HG03460 (cell line): ENCODE measurements at regions not wholly inside any gene's neighbourhood (a gene's known extent, or its start where the extent isn't known, plus 50 kb on each side); places are given as distances from the start of the nearest gene placed in this dataset.

Experiments used
- ATAC-seq: cut with Tn5 transposase; IDR thresholded peaks from one replicate; pipeline ENCODE4 v1.9.1; 2021; ENCODE audit not compliant: unreplicated experiment

DNA sequence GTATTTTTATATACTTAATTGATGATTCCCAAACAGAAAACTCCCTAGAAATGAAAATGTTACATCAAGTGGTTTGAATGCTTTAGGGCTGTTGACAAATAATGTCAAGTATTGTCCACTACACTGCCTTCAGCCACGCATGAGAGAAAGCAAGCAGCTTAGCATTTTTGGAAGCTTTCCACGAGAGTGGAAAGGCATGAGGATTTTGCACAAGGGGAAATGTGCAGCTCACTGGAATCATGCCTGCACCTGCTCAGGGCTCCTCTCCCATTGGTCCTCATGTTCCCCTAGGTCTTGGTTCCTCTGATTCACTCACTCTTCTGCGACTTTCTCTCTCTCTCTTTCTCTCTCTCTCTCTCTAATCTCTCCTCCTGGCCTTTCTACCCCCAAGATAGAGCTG, 439.5 kb upstream of the CDH4 start:
- ATAC-seq: no peak

DNA sequence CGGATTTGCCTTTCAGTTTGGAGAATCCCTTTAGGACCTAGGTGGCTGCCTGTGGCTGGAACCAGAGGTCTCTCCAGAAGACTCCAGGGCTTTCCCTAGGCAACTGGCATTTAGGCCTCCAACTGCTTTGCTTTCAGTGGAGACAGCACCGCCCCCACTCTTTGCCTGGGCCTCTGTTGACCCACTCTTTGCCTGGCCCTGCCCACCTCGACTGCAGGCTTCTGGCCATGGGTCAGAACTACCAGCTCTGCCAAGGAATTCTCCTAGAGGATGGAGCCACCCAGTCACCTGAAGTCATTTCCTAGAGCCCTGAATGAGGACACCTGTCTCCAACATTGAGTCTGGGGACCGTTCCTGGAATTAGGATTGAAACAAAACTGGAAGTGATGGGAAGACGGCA, 439.0 kb upstream of the CDH4 start:
- ATAC-seq: no peak

DNA sequence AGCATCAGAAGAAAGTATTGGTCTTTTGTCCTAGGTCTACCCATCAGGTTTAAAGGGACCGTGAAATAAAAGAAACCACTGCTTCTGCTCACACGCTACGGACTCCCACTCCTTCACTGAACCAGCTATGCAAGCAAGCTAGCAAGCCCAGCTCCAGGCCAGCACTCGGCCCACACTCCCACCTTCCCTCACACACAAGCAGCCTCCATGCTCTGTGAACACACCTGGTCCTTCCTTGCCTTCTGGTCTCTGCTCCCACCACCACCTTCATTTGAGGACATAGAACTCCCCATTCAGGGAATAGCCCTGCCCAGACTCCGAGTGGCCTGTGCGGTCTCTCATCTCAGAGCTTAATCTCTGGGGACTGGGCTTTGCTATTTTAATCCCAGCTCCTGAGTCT, 436.4 kb upstream of the CDH4 start:
- no peak for ATAC-seq

DNA sequence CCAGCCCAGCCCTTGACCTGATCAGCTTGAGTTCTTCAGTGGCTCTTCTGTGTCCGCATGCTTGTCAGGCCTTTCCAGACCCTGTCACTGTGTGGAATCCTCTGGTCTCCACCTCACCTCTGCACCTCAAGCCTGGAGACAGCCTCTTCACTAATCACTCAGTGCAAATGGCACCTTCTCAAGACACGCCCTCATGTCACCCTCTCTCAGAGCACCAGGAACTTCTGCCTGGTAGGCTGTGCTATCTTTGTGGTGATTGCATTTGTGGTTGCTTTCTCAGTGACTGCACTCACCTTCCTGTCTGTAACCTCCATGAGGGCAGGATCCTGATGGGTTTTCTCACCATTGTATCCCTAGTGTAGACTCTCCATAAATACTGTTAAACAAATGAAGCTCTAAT, 435.2 kb upstream of the CDH4 start:
- ATAC-seq: no peak

DNA sequence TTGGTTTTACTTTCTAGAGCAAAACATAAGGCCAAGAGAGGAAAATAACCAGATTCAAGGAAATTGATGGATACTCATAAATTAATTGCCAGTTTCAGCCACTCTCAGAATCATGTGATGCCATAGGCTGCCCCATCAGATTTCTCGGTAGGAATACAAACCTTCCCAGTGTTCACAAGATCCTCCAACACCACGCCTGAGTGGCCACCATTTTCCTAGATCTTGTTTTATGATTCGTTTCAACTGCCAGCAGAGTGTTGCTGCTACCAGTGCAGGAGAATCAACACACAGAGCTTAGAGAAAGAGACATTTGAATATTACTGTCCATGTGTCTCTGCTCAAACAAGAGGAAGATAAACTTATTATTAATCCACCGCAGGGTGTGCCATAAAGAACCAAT, 434.2 kb upstream of the CDH4 start:
- no peak for ATAC-seq

DNA sequence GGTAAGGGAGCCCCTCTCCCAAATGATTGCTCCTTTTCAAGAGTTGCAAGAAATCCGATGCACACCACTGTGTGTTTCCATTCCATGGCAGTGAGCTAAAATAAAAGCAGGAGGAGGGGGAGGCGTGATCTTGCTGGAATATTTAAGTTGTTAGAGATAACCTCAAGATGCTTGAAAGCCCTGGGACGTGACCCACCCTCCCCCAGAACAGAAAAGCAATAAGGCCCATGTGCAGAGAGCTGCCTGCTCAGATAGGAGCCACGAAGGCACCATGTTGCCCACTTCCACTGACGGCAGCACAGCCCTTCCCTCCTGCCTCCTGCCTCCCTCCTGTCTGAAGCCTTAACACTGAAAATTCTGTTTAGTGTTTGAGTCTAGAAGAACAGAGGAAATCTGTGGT, 432.6 kb upstream of the CDH4 start:
- ATAC-seq: no peak

DNA sequence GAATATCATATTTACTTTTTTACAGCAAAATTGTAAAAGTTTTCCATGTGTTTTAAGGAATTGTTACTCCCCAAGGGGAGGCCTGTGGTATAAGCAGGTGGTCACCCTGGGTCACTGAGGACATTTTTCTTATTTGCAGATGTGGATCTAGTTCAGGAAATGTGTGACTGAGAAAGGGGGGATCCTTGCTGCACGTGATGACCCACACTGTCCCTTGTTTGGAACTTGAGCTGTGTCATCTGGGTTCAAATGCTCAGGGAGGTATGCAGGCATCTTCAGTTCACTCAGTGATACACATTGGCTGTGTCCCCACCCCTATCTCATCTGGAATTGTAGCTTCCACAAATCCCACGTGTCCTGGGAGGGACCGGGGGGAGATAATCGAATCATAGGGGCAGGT, 431.9 kb upstream of the CDH4 start:
- ATAC-seq: no peak

DNA sequence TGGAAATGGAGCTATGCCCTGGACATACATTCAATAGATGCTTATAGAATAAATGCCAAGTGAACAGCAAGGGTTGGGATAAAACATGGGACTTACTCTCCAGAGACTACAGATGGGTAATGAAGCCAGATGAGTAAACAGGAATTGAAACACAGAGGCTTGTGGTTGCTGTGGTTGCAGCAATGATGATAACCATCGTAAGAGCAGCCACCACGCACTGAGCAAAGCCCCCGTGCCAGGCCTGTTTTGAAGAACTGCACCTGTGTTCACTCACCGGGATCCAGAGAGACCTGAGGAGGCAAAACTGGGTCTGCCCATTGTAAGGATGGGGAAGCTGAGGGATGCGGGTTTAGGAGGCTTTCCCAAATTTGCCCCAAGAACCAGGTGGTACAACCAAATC, 431.1 kb upstream of the CDH4 start:
- no peak for ATAC-seq

DNA sequence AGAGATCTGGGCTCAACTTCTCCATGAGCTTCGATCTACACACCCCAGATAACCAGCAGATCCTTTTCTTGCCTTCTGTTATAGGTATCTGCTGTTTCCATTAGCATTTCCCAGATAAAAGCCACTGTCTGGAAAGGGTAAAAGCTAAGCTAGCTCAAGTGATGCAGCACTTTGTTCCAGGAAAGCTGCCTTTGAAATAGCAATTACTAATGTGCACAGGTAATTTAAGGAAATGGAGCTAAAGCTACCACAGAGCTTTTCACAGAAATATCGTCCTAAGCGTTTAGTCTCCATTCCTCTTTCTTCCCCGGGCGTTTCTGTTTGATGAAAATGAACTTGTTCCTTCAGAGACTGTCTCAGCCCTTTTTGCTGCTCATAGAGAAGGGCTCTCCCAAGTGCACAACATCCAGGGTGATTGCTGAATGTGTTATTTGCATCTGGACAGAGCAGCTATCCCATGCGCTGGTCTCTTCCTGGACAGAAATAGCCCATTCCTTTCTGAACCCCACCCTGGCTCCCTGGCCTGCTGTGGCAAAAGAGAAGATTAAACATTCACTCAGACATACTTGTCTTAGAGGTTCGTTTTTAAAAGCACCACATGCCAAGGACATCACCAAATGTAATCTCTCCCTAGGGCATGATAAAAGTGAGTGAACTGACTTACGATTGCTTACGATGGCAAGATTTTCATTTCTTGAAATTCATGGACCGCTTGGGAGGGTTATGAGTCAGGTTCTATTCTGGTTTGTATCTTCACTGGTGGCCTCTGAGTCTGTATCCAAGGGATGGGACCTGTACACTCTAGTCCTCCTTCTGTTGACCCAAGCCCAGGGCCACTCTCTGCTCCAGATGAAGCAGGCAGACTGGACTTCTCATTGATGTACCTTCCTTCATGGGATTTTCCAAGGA, 429.1 kb upstream of the CDH4 start:
- no peak for ATAC-seq

DNA sequence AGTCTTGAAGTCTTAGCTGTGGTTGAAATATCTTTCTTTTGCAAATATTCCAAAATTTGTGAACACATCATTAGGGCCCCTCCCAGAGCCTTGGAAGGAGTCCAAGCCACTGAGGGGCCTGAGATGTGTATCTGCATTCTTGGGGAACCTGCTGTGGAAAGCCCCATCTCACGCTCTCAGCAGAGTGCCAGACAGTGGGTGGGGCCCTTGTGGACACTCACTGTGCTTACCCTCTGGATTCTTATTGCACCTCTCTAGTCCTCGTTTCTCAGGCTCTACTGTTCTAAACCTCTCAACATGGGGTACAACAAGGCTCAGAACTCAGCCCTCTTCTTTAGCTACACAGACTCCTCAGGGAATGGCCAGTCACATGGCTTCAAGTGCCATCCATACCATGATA, 416.2 kb upstream of the CDH4 start:
- no peak for ATAC-seq

DNA sequence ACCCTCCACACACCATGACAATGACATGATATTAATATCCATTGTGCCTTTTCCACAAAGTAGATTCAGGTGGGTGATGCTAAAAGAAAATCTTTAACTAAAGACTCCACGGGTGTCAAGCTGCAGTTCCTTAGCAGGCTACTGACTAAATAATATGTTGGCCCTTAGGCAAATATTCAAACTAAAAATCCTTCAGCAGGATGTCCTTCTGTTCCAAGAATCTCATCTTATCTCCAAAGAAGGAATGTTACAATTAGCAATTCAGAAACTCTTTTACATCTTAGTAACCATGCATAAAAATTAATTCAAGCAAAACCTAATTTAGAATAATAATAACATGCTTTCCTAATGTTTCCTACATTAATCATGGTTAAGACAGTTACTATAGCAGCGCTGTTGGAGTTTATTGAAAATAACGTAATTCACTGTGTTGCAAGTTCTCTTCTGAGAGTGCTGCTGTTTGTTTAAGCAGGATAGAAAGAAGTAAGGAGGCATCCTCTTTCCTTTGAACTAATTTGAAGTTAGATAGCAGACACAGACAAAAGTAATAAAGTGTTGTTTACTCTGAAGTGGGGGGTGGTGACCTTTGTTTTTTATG, 414.8 kb upstream of the CDH4 start:
- no peak for ATAC-seq

DNA sequence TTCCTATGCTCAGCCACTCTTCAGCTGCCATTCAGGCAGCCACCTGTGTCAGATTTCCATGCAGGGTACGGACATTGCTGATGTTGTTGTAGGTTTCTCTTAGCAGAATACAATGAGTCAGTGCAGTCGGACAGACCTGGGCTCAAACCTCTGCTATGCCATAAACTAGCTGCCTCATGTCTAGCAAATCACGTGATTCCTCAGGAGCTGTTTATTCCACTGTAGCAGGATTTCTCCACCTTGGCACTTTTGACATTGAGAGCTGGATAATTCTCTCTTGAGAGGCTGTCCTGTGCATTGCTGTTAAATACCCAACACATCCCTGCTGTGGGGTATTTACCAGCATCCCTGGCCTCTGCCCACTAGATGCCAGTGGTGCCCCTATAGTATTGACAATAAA, 413.8 kb upstream of the CDH4 start:
- no peak for ATAC-seq

DNA sequence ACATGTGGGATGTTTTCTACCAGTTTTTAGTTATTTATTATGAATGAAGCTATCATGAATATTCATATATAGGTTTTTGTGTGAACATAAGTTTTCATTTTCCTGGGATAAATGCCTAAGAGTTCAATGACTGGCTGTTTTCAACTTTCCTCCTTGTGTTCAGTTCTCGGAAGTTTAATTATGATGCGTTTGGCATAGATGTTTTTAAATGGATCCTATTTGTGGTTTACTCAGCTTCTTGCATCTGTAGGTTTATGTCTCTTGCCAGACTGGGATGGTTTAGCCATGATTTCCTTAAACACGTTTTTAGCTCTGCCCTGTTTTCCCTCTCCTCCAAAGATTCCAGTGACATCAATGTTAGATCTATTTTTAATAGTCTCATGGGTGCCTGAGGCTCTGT, 411.1 kb upstream of the CDH4 start:
- no peak for ATAC-seq

DNA sequence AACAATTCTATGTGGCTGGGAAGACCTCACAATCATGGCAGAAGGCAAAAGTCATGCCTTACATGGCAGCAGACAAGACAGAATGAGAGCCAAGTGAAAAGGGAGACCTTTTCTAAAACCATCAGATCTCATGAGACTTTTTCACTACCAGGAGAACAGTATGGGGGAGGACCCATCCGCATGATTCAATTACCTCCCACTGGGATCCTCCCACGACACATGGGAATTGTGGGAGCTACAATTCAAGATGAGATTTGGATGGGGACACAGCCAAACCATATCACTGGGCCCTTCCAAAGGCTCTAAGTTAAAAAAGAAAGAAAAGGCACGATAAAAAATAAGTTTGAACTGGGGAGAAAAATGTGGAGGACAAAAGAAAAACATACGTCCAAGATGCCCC, 406.9 kb upstream of the CDH4 start:
- no peak for ATAC-seq

DNA sequence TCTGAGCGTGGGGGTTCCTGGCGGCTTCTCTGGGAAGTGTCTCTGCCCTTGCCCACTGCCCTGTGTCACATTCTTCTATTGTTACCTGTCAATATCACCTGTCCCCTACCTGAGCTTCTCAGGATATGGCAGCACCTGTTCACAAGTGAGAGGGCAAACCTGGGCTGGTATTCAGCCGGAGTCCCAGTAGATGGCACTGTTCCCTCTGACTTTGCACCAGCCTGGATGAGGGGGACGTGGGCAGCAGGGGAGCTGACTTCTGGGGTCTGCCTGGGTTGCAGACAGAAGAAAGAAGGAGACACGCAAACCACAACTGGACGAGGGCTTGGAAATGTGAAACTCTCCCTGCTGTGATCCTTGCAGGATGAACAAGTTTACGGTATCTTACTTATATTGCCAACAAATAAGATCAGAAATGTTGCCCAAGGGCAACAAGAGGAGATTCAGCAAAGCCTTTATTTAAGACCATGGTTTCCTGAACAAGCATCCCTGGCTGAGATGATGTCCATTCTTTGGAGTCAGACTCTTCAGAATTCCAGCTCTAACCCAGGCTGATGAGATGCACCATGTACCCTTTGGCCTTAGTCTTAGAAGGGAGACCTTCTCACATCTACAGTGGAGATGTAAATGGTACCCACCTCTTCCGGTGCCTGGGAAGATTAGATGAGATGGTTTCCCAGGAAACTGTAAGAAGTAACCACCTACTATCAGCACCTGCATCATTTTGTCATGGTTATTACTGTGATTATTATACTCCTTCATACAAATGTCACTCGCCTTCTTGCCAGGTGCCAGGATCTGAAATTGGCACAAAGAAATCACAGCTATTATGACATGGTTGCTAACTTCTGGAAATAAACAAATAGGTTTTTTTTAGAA, 400.0 kb upstream of the CDH4 start:
- no peak for ATAC-seq

DNA sequence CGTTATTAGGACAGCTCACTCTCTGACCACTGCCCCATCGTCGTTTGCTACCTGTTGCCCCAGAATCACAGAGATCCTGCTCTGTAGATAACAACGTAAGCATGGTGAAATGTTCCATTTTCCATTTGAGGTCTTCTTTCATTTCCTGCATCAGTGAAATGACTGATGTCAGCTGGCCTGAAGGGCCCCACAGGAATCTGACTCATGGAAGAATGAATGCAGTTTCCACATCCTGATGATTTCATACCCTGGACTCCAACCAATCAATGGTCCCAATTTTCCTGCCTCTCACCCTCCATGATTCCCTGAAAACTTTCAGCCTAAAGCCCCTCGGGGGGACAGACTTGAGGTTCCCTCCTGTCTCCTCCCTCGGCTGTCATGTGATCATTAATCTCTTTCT, 394.4 kb upstream of the CDH4 start:
- ATAC-seq: no peak

DNA sequence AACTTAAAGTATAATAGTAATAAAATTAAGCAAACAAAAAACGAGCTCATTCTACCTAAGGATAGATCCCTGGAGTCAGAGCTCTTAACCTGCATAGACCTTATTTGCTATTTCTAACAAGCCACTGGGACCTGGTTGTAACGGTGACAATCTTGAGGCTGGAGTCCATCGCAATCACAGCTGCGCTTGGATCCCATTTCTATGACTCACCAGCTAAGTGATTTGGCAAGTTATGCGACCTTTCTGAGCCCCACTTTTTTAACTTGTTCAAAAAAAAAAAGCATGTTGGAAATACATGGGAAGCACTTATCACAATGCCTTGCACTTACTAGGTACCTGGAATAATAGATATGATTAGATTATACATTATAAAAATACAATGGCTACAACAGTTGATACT, 389.5 kb upstream of the CDH4 start:
- ATAC-seq: no peak

DNA sequence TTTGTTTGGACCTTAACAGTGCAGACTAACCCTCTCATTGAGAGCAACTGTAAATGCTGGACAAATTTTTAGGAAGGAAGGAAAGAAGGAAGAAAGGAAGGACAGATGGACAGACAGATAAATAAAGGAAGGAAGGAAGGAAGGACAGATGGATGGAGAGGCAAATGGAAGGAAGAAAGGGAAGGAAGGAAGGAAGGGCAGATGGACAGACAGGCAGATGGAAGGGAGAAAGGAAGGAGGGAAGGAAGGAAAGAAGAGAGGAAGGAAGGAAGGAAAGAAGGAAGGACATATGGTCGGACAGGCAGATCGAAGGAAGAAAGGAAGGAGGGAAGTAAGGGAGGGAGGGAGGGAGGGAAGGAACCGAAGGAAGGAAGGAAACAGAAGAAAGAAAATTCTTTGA, 388.5 kb upstream of the CDH4 start:
- no peak for ATAC-seq

DNA sequence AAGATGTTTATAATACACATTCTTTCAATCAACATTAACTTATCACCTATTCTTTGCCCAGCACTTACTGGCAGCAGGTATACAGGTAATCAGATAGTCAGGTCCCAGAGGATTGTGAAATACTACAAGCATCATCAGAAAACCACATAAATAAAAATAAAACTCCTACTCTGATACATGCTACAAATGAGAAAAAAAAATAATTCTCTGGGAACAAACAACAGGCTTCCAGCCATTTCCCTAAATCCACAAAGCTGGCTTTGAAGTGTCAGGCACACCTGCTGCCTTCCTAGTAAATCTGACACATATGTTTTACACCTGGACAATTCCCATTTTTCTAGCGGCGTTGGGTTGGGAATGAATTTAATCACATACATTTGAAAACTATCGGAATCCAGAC, 384.5 kb upstream of the CDH4 start:
- no peak for ATAC-seq

DNA sequence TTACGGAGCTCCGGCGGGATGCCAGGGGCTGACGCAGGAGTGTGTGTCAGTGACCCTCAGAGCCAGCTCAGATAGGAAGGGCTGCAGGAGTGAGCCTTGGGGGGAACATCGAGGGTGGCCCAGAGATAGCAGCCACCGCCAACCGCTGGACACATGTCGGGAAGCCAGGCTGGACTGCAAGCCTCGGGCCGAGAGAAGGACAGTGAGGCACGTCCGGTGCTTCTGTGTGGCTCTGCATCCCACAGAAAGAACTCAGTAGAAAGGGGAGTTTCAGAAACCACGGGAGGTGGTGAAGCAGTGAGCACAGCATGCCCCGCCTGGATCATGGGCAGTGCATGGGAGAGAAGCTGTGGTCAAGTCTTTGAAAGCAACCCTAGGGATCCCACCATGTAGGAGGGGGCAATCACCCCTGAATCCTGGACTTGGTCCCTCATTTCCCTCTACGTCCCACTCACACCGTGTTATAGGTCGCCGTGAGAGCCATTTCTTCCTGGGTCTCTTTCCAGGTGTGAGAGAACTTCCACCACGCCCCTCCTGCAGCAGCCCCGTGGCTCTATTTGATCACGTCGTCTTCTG, 383.7 kb upstream of the CDH4 start:
- ATAC-seq: no peak

DNA sequence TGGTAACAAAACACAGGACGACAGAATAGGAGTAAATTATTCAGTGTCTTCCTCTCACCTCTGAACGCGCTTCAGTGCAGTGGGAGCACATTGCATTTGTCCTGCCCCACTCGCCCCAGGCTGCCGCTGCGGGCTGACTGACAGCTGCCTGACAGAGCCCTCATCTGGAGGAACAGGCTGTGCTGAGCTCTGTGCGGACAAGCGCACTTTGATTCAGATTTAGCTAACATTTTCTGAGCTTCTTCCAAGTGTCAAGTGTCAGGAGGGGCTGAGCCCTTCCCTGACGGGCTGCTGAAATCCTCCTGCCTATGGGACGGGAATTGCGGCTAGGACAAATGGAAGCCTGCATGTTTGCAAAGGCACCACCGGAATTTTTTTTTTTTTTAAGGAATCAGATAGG, 383.0 kb upstream of the CDH4 start:
- no peak for ATAC-seq

DNA sequence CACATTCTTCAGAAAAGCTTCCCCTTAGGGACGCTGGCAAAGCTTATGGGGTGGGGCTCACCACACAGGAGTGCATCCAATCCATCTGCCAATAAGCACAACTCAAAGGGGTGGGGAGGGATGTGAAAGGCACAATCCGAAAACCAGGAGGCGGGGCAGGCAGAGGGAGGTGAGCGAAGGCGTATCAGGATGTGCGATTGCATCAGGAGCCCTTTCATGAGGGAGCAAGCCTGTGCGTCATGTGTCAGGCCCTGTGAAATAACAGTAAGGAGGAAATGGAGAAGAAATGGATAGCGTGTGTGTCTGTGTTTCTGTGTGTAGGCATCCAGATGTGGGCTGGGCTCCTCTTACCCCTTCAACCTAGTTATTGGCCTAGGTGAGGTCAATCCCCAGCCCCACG, 382.4 kb upstream of the CDH4 start:
- no peak for ATAC-seq
